ENCODE measurements at regions not wholly inside any gene's neighbourhood (a gene's known extent, or its start where the extent isn't known, plus 50 kb on each side); places are given as distances from the start of the nearest gene placed in this dataset.

GRCh38 chr12:80041071-80041470 lies 58.3 kb upstream of the OTOGL start:
- no CpG with 5 or more reads among the region's 2 CpGs for WGBS (ENCODE audit: extremely low coverage, insufficient read length, low lambda C conversion rate)
- H2AFZ ChIP-seq (ENCODE audit: low read length), result no peak overlapping the region
- no peaks in the 10 kb centered on the region for H3K23me2 ChIP-seq (ENCODE audit: insufficient read length, low read depth, low read length, poor library complexity, severe bottlenecking)
- H3K27me3 ChIP-seq (ENCODE audit: insufficient read depth, low read length), result no peaks in the 10 kb centered on the region
- no peak overlapping the region for H3K27ac ChIP-seq (ENCODE audit: insufficient read length, low read depth, low read length)
- no peak overlapping the region for H3K4ac ChIP-seq (ENCODE audit: low read depth, low read length)
- no peak overlapping the region for H3K4me2 ChIP-seq (ENCODE audit: insufficient read depth, insufficient read length, low read length)
- no peak overlapping the region for H3K14ac ChIP-seq (ENCODE audit: insufficient read depth, low read length)
- no peak for DNase-seq
- H3K4me1 ChIP-seq (ENCODE audit: insufficient read depth, low read length), result no peaks in the 10 kb centered on the region
- no peak overlapping the region for H2AK5ac ChIP-seq (ENCODE audit: insufficient read length, low read length)
- no peaks in the 10 kb centered on the region for H3K9me3 Mint-ChIP-seq
- H3K27me3 Mint-ChIP-seq (ENCODE audit: low read depth), result peaks cover 4% of the 10 kb centered on the region
- no peak overlapping the region for H2BK12ac ChIP-seq (ENCODE audit: insufficient read length, low read depth, low read length)
- H3K36me3 Mint-ChIP-seq (ENCODE audit: insufficient read depth in 1 of 3, low read depth in 3 of 3), result no peaks in the 10 kb centered on the region
- no peaks in the 10 kb centered on the region for H3K79me1 ChIP-seq (ENCODE audit: insufficient read depth, low read depth, low read length, poor library complexity, severe bottlenecking)
- H3K4me3 Mint-ChIP-seq, result no peak overlapping the region
- H3K18ac ChIP-seq (ENCODE audit: insufficient read length, low read depth, low read length), result no peak overlapping the region
- no peak overlapping the region for H2BK15ac ChIP-seq (ENCODE audit: low read depth, low read length)
- no peak overlapping the region for H4K5ac ChIP-seq (ENCODE audit: insufficient read length, low read depth, low read length)
- H4K91ac ChIP-seq (ENCODE audit: insufficient read length, low read depth, low read length), result no peak overlapping the region
- no peak overlapping the region for H3K23ac ChIP-seq (ENCODE audit: insufficient read length, low read depth, low read length)
- no peaks in the 10 kb centered on the region for H3K9me3 ChIP-seq (ENCODE audit: control insufficient read depth, low read depth, low read length)
- H2BK5ac ChIP-seq (ENCODE audit: insufficient read length, low read length), result no peak overlapping the region
- no peak overlapping the region for H3K9ac ChIP-seq (ENCODE audit: extremely low read depth, insufficient read length, low read length)
- H3T11ph ChIP-seq (ENCODE audit: low read length), result no peak overlapping the region
- H3K56ac ChIP-seq (ENCODE audit: insufficient read length, low read depth, low read length), result no peak overlapping the region
- no peak overlapping the region for H2BK120ac ChIP-seq (ENCODE audit: low read depth, low read length, poor library complexity, severe bottlenecking)
- no peaks in the 10 kb centered on the region for H3K4me1 Mint-ChIP-seq
- H4K8ac ChIP-seq (replicated peaks; ENCODE audit: insufficient read length, low read depth, low read length), result no peak overlapping the region
- H3K79me2 ChIP-seq (ENCODE audit: insufficient read depth, low read length), result no peaks in the 10 kb centered on the region
- no peak overlapping the region for H2BK20ac ChIP-seq (ENCODE audit: low read depth, low read length, poor library complexity, severe bottlenecking)
- no peaks in the 10 kb centered on the region for H4K20me1 ChIP-seq (ENCODE audit: control insufficient read depth, insufficient read depth, insufficient read length)
- TF ChIP-seq CTCF (conservative IDR thresholded peaks at IDR 0.05), result no peak
- H3K27ac Mint-ChIP-seq, result no peak overlapping the region
